Sigmoid colon (tissue), 4 donors: ENCODE measurements at regions not wholly inside any gene's neighbourhood (a gene's known extent, or its start where the extent isn't known, plus 50 kb on each side); places are given as distances from the start of the nearest gene placed in this dataset.

ENCODE experiments used
- CTCF ChIP-seq, 4 experiments: fragments of 450-650 bp in 3 of 4; fragments of 200-600 bp in 1 of 4; IDR thresholded peaks; one replicate each; pipeline ENCODE4 v1.5.1; 2016 to 2019; ENCODE audit warnings: antibody characterized with exemption in 4 of 4, mild to moderate bottlenecking in 3 of 4, moderate library complexity in 2 of 4
- EP300 ChIP-seq, 4 donors: sonication (generic); formaldehyde crosslinking; IDR thresholded peaks; one replicate each; pipeline ENCODE4 v1.6.1; 2017; ENCODE audit warnings: antibody characterized with exemption in 4 of 4

DNA sequence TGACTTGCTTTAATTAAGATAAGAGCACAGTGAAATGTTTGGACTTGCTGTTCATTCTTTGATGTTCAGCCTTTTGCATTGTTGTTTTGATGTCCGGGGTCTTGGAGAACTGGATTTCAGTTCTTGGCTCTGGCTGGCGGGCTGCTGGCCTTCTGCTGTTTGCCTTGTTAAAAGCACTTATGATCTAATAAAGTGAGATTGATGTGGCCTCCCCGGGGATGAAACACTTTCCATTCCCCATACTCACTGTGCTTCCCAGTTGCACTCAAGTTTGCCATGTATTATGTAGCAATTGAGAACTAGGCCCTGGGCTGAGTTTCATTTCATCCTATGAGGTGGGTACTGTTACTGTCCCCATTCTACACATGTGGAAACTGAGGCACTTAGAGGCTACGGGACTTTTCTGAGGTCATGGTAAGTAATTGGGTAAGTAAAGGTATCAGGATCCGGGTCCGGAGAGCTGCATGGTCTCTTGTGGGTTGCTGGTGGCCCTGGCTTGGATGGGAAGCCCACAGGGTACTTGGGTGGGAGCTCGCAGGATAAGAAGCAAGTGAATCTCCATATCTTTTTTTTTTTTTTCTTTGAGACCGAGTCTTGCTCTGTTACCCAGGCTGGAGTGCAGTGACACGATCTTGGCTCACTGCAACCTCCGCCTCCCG, 127.7 kb upstream of the ZBTB40 start:
- TF ChIP-seq CTCF (IDR thresholded peaks at IDR 0.05), result no peak
- no peak for TF ChIP-seq EP300 (IDR thresholded peaks at IDR 0.05)
